Tibial nerve (tissue), 4 donors: ENCODE measurements at regions not wholly inside any gene's neighbourhood (a gene's known extent, or its start where the extent isn't known, plus 50 kb on each side); places are given as distances from the start of the nearest gene placed in this dataset.

Experiments
- DNase-seq, 2 donors: peaks; one replicate each; pipeline ENCODE4 v3.0.0-alpha.2; 2019; ENCODE audit warnings: low spot score in 2 of 2
- H3K27ac ChIP-seq, 4 donors: fragments of 200-600 bp; sonication (generic) in 3 of 4; one replicate each; pipeline ENCODE4 v1.5.1; 2017 to 2019; ENCODE audit warnings: mild to moderate bottlenecking in 1 of 4
- H3K27me3 ChIP-seq, 2 donors: fragments of 200-600 bp; sonication (generic) in 1 of 2; one replicate each; pipeline versions ENCODE4 v1.5.1 to v1.6.0; 2017 to 2019
- H3K36me3 ChIP-seq, 3 donors: fragments of 200-600 bp; sonication (generic); one replicate each; pipeline ENCODE4 v1.5.1; 2018 to 2019
- H3K4me1 ChIP-seq, 4 donors: fragments of 200-600 bp; sonication (generic) in 3 of 4; one replicate each; pipeline ENCODE4 v1.5.1; 2017 to 2019
- H3K4me3 ChIP-seq, 4 donors: fragments of 200-600 bp; sonication (generic) in 3 of 4; one replicate each; pipeline ENCODE4 v1.5.1; 2017 to 2019; ENCODE audit warnings: mild to moderate bottlenecking in 1 of 4, moderate library complexity in 1 of 4
- H3K9me3 ChIP-seq, 4 donors: fragments of 200-600 bp; sonication (generic) in 3 of 4; one replicate each; pipeline ENCODE4 v1.5.1; 2017 to 2019
- EP300 ChIP-seq, 2 donors: sonication (generic); formaldehyde crosslinking; IDR thresholded peaks; one replicate each; pipeline ENCODE4 v1.6.1; 2017; ENCODE audit warnings: antibody characterized with exemption in 2 of 2, mild to moderate bottlenecking in 1 of 2
- POLR2A ChIP-seq, 2 donors: fragments of 450-650 bp; IDR thresholded peaks; one replicate each; pipeline ENCODE4 v1.6.1; 2017; ENCODE audit warnings: antibody characterized with exemption in 2 of 2, mild to moderate bottlenecking in 2 of 2, moderate library complexity in 2 of 2
- WGBS, 2 donors: methylation state at CpG; one replicate each; pipeline ENCODE4 v1.1.5; 2018; 5-methylcytosine and 5-hydroxymethylcytosine counted together
- TF ChIP-seq, protein P1 (sequence below), 5 experiments: fragments of 200-600 bp in 3 of 5; fragments of 450-650 bp in 2 of 5; sonication (generic) in 3 of 5; IDR thresholded peaks; one replicate each; pipeline ENCODE4 v1.5.1; 2016 to 2019; ENCODE audit warnings: antibody characterized with exemption in 5 of 5, mild to moderate bottlenecking in 3 of 5, moderate library complexity in 2 of 5

DNA sequence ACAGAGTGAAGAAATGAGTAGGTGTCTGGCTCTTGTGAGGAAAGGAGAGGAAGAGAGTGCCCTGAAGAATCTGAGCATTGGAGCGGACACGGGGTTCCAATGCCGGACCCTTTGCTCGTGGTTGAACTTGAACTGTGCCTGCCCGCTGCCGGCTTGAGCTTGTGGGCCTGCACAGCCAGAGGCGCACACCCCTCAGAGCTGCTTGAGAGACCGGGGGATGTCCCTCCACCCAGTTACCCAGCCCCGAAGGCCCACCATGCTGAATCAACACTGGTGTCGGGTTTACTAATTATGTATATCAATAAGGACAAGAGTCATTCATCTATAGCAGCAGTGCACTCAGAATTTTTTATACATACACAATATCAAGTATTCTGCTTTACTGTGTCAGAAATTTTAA, 218.3 kb upstream of the CST7 start:
- Histone ChIP-seq H3K36me3 (no peaks in the 10 kb centered on the region), H3K4me1 (no peaks in the 10 kb centered on the region), H3K4me3 (no peak overlapping the region), H3K27me3 (no peaks in the 10 kb centered on the region), H3K27ac (no peak overlapping the region), H3K9me3 (no peaks in the 10 kb centered on the region)
- WGBS, 2 donors: 82 to 85% methylated on average over 10 of the region's 10 CpGs
- no peak for TF ChIP-seq EP300 (IDR thresholded peaks at IDR 0.05)
- TF ChIP-seq, protein P1, sequence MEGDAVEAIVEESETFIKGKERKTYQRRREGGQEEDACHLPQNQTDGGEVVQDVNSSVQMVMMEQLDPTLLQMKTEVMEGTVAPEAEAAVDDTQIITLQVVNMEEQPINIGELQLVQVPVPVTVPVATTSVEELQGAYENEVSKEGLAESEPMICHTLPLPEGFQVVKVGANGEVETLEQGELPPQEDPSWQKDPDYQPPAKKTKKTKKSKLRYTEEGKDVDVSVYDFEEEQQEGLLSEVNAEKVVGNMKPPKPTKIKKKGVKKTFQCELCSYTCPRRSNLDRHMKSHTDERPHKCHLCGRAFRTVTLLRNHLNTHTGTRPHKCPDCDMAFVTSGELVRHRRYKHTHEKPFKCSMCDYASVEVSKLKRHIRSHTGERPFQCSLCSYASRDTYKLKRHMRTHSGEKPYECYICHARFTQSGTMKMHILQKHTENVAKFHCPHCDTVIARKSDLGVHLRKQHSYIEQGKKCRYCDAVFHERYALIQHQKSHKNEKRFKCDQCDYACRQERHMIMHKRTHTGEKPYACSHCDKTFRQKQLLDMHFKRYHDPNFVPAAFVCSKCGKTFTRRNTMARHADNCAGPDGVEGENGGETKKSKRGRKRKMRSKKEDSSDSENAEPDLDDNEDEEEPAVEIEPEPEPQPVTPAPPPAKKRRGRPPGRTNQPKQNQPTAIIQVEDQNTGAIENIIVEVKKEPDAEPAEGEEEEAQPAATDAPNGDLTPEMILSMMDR (IDR thresholded peaks at IDR 0.05): no peak
- no peak for TF ChIP-seq POLR2A (IDR thresholded peaks at IDR 0.05)
- DNase-seq: no peak

DNA sequence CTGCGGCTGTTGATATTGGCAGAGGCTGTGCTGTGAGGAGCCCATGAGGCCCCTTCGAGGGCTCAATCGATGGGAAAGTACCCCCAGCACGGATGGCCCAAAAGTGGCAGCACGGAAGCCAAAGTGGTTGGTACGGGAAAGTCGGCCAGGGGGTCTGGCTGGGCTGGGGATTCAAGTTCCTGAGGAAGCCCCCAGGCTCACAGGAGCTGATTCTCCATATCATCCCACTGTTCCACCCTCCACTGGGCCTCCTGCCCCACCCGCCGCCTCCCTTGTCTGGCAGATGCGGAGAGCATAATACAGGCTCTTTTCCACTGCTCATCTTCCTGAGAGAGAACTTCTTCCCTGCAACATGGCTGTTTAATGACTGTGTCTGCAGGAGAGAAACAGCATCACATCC, 217.8 kb upstream of the CST7 start:
- no peaks in the 10 kb centered on the region for H3K27me3 ChIP-seq
- H3K36me3 ChIP-seq: no peaks in the 10 kb centered on the region
- WGBS, 2 donors: 71 to 81% methylated on average over 10 of the region's 10 CpGs
- no peak overlapping the region for H3K27ac ChIP-seq
- no peak for DNase-seq
- H3K4me3 ChIP-seq: no peak overlapping the region
- H3K4me1 ChIP-seq: no peaks in the 10 kb centered on the region
- H3K9me3 ChIP-seq: no peaks in the 10 kb centered on the region
- no peak for TF ChIP-seq POLR2A (IDR thresholded peaks at IDR 0.05)
- TF ChIP-seq, protein P1 (IDR thresholded peaks at IDR 0.05): no peak
- no peak for TF ChIP-seq EP300 (IDR thresholded peaks at IDR 0.05)

DNA sequence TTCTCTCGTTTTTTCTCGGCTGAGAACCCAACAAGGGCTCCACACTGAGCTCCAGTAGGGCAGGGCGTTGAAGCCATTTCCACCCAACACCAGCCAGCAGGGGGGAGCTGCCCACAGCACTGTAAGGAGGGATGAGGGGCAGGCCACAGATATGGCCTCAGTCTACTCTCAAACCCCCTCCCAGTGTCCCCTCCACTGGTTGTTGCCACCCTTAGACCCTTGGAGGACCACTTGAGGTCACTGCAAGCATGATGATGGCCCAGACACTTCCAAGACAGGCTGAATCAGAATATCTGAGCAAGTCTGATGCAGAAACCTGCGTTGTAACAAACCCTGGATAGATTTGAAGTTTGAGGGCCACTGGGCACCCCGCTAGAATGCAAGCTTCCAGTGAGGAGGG, 217.0 kb upstream of the CST7 start:
- no peaks in the 10 kb centered on the region for H3K4me1 ChIP-seq

DNA sequence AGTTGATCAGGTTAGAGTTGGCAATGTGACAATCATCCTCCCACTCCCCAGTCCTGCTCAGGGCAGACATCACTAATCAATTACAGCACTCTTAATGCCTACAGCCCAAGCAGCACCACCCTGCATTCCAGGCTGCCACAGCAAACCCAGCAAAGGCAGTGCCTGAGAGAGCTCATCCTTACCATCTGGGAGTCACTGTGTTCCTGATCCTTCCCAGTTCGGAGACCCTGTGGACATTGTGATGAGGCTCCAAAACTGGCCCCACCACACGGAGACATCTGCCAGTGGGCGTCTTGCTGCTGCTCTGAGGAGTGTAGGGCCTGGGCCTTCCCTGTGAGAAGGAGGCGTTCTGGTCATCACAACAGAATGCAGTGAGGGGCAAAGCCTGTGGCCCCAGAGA, 216.5 kb upstream of the CST7 start:
- 73 to 88% methylated on average over 4 of the region's 4 CpGs for WGBS, 2 donors

More for the DNA sequence above, 217.0 kb upstream of the CST7 start:
- Histone ChIP-seq H3K27ac (no peak overlapping the region), H3K4me3 (no peak overlapping the region), H3K36me3 (no peaks in the 10 kb centered on the region), H3K9me3 (no peaks in the 10 kb centered on the region), H3K27me3 (no peaks in the 10 kb centered on the region)
- TF ChIP-seq, protein P1 (IDR thresholded peaks at IDR 0.05): no peak
- DNase-seq: no peak
- WGBS, 2 donors: 83 to 90% methylated on average over 5 of the region's 5 CpGs

DNA sequence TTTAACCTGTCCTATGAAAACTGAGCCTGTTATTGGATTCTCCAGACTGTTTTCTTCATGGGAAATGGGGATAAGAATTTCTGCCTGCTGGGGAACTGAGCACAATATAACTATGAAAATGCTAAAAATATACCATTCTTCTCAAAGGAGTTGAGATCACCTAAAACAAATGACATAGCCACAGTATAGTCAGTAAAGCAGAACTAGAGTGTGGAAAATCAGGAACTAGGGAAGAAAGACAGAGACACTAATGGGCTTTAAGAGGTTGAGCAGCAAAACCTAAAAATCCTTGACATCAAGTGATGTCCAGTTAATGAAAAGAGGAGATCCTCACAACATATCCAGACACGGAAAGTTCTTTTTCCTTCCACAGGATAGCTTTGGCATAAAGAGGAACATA, 215.7 kb upstream of the CST7 start:
- TF ChIP-seq, protein P1 (IDR thresholded peaks at IDR 0.05): no peak
- TF ChIP-seq EP300 (IDR thresholded peaks at IDR 0.05) (no peak), POLR2A (IDR thresholded peaks at IDR 0.05) (no peak)

More for the DNA sequence above, 216.5 kb upstream of the CST7 start:
- Histone ChIP-seq H3K9me3 (no peaks in the 10 kb centered on the region), H3K4me3 (no peak overlapping the region), H3K27ac (no peak overlapping the region), H3K4me1 (no peaks in the 10 kb centered on the region), H3K36me3 (no peaks in the 10 kb centered on the region), H3K27me3 (no peaks in the 10 kb centered on the region)
- TF ChIP-seq EP300 (IDR thresholded peaks at IDR 0.05): no peak
- no peak for TF ChIP-seq POLR2A (IDR thresholded peaks at IDR 0.05)
- no peak for DNase-seq

GRCh38 chr20:24734139-24734538, 214.9 kb upstream of the CST7 start:
- no peak overlapping the region for H3K27ac ChIP-seq
- no peaks in the 10 kb centered on the region for H3K9me3 ChIP-seq
- DNase-seq: no peak
- WGBS, 2 donors: 90 to 91% methylated on average over 9 to 10 of the region's 10 CpGs
- H3K4me3 ChIP-seq: no peak overlapping the region
- TF ChIP-seq, protein P1 (IDR thresholded peaks at IDR 0.05): no peak
- no peak for TF ChIP-seq POLR2A (IDR thresholded peaks at IDR 0.05)
- H3K36me3 ChIP-seq: no peaks in the 10 kb centered on the region
- H3K4me1 ChIP-seq: no peaks in the 10 kb centered on the region
- H3K27me3 ChIP-seq: no peaks in the 10 kb centered on the region

More for the DNA sequence above, 215.7 kb upstream of the CST7 start:
- DNase-seq: no peak
- no peaks in the 10 kb centered on the region for H3K27me3 ChIP-seq
- no peak overlapping the region for H3K4me3 ChIP-seq
- 71 to 78% methylated on average over 1 of the region's 1 CpG for WGBS, 2 donors
- H3K9me3 ChIP-seq: no peaks in the 10 kb centered on the region
- H3K36me3 ChIP-seq: no peaks in the 10 kb centered on the region
- H3K4me1 ChIP-seq: no peaks in the 10 kb centered on the region
- H3K27ac ChIP-seq: no peak overlapping the region
